HepG2 (cell line): ENCODE measurements at regions not wholly inside any gene's neighbourhood (a gene's known extent, or its start where the extent isn't known, plus 50 kb on each side); places are given as distances from the start of the nearest gene placed in this dataset.

Source experiments
- ATAC-seq: fragments of 200-7000 bp; cut with Tn5 transposase; 3 replicates; pipeline ENCODE4 v1.9.1; 2020; ENCODE audit warnings: mild to moderate bottlenecking, moderate library complexity
- BruUV-seq: library from RNA; stranded (reverse); fragments of 400-500 nt; replicated peaks from 2 replicates; lab custom pipeline; 2021; lab: Mats Ljungman, UMichigan
- CTCF ChIA-PET: fragments of 300-600 bp; formaldehyde crosslinking; extraction: SDS; loops from one replicate; lab custom pipeline; 2021; ENCODE audit warnings: low total read pairs, inconsistent platforms, low intra/inter-chr PET ratio; lab: Yijun Ruan, JAX
- POLR2A ChIA-PET: fragments of 350-600 bp; sonication (Branson Sonifier 250); formaldehyde crosslinking; loops from one replicate; lab custom pipeline; 2020; ENCODE audit warnings: antibody characterized with exemption, inconsistent platforms; lab: Yijun Ruan, JAX
- DNase-seq: peaks from one replicate; pipeline ENCODE4 v3.0.0-alpha.2; 2015; ENCODE audit warnings: low spot score
- FAIRE-seq: peaks from 3 replicates; lab custom pipeline; 2011; peaks lifted over from hg19 to GRCh38; lab: Jason Lieb, UNC
- H2AFZ ChIP-seq: one replicate; pipeline ENCODE4 v1.6.1; 2011; ENCODE audit warnings: low read length, inconsistent platforms
- H3K27ac ChIP-seq: fragments of 300-600 bp; 3 replicates; pipeline ENCODE4 v1.8.0; 2011; ENCODE audit warnings: mixed run types, mild to moderate bottlenecking, mixed read lengths, low read length, inconsistent platforms; ENCODE audit not compliant: insufficient read depth; ENCODE audit errors: extremely low read length
- H3K27me3 ChIP-seq, 2 experiments: fragments of 200-600 bp in 1 of 2; 2 replicates in 1 of 2; 3 replicates in 1 of 2; pipeline versions ENCODE4 v1.6.0 to v1.8.0; 2011; ENCODE audit warnings: low read length in 2 of 2, mild to moderate bottlenecking in 2 of 2, moderate library complexity in 2 of 2, inconsistent platforms in 1 of 2; ENCODE audit not compliant: insufficient read depth in 2 of 2, control insufficient read depth in 1 of 2
- H3K36me3 ChIP-seq, 2 experiments: fragments of 200-600 bp in 1 of 2; replicated peaks in 1 of 2; 2 replicates in 1 of 2; 3 replicates in 1 of 2; pipeline versions ENCODE4 v1.5.1 to v1.8.0; 2011; ENCODE audit warnings: low read length in 2 of 2, inconsistent platforms in 1 of 2; ENCODE audit not compliant: insufficient read depth in 2 of 2, control insufficient read depth in 1 of 2
- H3K4me1 ChIP-seq: 2 replicates; pipeline ENCODE4 v1.5.1; 2012; ENCODE audit warnings: low read length, inconsistent platforms; ENCODE audit not compliant: insufficient read depth
- H3K4me2 ChIP-seq: 2 replicates; pipeline ENCODE4 v1.6.0; 2011; ENCODE audit warnings: low read depth, low read length, inconsistent platforms
- H3K4me3 ChIP-seq, 3 experiments: fragments of 200-600 bp in 1 of 3; sonication (generic), shearing (Covaris generic) in 1 of 3; replicated peaks in 1 of 3; 2 replicates each; pipeline ENCODE4 v1.5.1; 2011 to 2016; ENCODE audit warnings: low read length in 3 of 3, inconsistent platforms in 2 of 3, low read depth in 2 of 3, mild to moderate bottlenecking in 2 of 3, control low read depth in 1 of 3, mixed read lengths in 1 of 3; ENCODE audit not compliant: insufficient read depth in 1 of 3
- H3K79me2 ChIP-seq: one replicate; pipeline ENCODE4 v1.6.1; 2011; ENCODE audit warnings: low read length, inconsistent platforms; ENCODE audit not compliant: insufficient read depth
- H3K9ac ChIP-seq: 2 replicates; pipeline ENCODE4 v1.6.0; 2011; ENCODE audit warnings: mild to moderate bottlenecking, low read depth, low read length, inconsistent platforms; ENCODE audit not compliant: insufficient read depth
- H3K9me3 ChIP-seq: 2 replicates; pipeline ENCODE4 v1.5.1; 2012; ENCODE audit warnings: mild to moderate bottlenecking, low read length
- H4K20me1 ChIP-seq: 2 replicates; pipeline ENCODE4 v1.6.0; 2011; ENCODE audit warnings: inconsistent platforms, mild to moderate bottlenecking, low read length, moderate library complexity; ENCODE audit not compliant: insufficient read depth
- ATF1 ChIP-seq: IDR thresholded peaks from 2 replicates; pipeline ENCODE4 v1.6.1; 2016; ENCODE audit warnings: mild to moderate bottlenecking, control low read depth
- CEBPG ChIP-seq: IDR thresholded peaks from 2 replicates; pipeline ENCODE4 v1.6.1; 2016
- HOXA5 ChIP-seq: sonication (generic); formaldehyde crosslinking; IDR thresholded peaks from 2 replicates; pipeline ENCODE4 v1.4.0; 2020; ENCODE audit warnings: missing genetic modification reagents
- PBX2 ChIP-seq: IDR thresholded peaks from 2 replicates; pipeline ENCODE4 v1.6.1; 2016; ENCODE audit warnings: control low read depth
- PPARG ChIP-seq: conservative IDR thresholded peaks from 2 replicates; pipeline ENCODE4 v1.6.1; 2016; ENCODE audit warnings: missing biosample characterization, missing genetic modification reagents
- ZNF12 ChIP-seq: sonication (generic); formaldehyde crosslinking; IDR thresholded peaks from 2 replicates; pipeline ENCODE4 v1.5.0; 2020; ENCODE audit warnings: missing genetic modification reagents
- ZNF451 ChIP-seq: sonication (generic); formaldehyde crosslinking; IDR thresholded peaks from 2 replicates; pipeline ENCODE4 v1.5.0; 2020; ENCODE audit warnings: mild to moderate bottlenecking, missing genetic modification reagents
- ZNF547 ChIP-seq: sonication (generic); formaldehyde crosslinking; IDR thresholded peaks from 2 replicates; pipeline ENCODE4 v1.5.1; 2020; ENCODE audit warnings: mild to moderate bottlenecking, missing genetic modification reagents
- ZNF703 ChIP-seq: sonication (generic); formaldehyde crosslinking; IDR thresholded peaks from 2 replicates; pipeline ENCODE4 v1.5.1; 2020; ENCODE audit warnings: missing genetic modification reagents, mild to moderate bottlenecking, moderate library complexity, borderline replicate concordance
- WGBS: methylation state at CpG from one replicate; pipeline ENCODE4 v1.1.6; 2017; ENCODE audit warnings: low lambda C conversion rate; 5-methylcytosine and 5-hydroxymethylcytosine counted together
- in situ Hi-C: cut with HindIII; loops from 2 replicates; pipeline ENCODE4 v1.10.0; 2017; ENCODE audit warnings: low pct_unique_long_range_greater_than_20kb; ENCODE audit not compliant: extremely low pct_ligation_motif_present
- intact Hi-C: fragments of 100-400 bp; cut with micrococcal nuclease; formaldehyde crosslinking; loops from one replicate; pipeline ENCODE4 v1.10.0; 2022; ENCODE audit not compliant: unreplicated experiment

GRCh38 chr18:2325308-2325849 is 245.9 kb downstream of the METTL4 start:
- no peaks in the 10 kb centered on the region for H3K79me2 ChIP-seq
- H3K9me3 ChIP-seq: no peaks in the 10 kb centered on the region
- no peaks in the 10 kb centered on the region for H3K36me3 ChIP-seq
- ATAC-seq (no peak), FAIRE-seq (no peak)
- CTCF ChIA-PET: no interaction called here
- BruUV-seq: no TSS peak
- H4K20me1 ChIP-seq: no peaks in the 10 kb centered on the region
- H2AFZ ChIP-seq: no peak overlapping the region
- H3K9ac ChIP-seq: no peak overlapping the region
- WGBS: 37% methylated on average over 4 of the region's 4 CpGs
- intact Hi-C loops: no loop called here
- no peaks in the 10 kb centered on the region for H3K4me1 ChIP-seq
- TF ChIP-seq ATF1: no peak
- TF ChIP-seq HOXA5 (CRISPR knock-in tag): no peak
- no peak for TF ChIP-seq ZNF703 (CRISPR knock-in tag)
- no peak for TF ChIP-seq CEBPG (CRISPR knock-in tag)
- no peak for TF ChIP-seq ZNF547
- TF ChIP-seq PPARG (CRISPR knock-in tag): no peak
- no peak for TF ChIP-seq PBX2 (CRISPR knock-in tag)
- TF ChIP-seq, all 625 proteins: peak for 0
- in situ Hi-C loops: loop anchor here (25.0 kb wide), 1 partner anchor 212 kb away; no protein-coding TSS in a partner anchor
- no peaks in the 10 kb centered on the region for H3K27me3 ChIP-seq
- no peak for DNase-seq
- H3K27ac ChIP-seq: no peak overlapping the region
- no peak overlapping the region for H3K4me3 ChIP-seq
- H3K4me2 ChIP-seq: no peak overlapping the region
- POLR2A ChIA-PET: no interaction called here

GRCh38 chr18:2325933-2326332 is 245.4 kb downstream of the METTL4 start:
- Histone ChIP-seq H3K9ac (no peak overlapping the region), H2AFZ (no peak overlapping the region), H3K4me3 (no peak overlapping the region)
- FAIRE-seq (no peak), ATAC-seq (no peak)
- CTCF ChIA-PET: no interaction called here
- TF ChIP-seq ZNF12 (CRISPR knock-in tag) (no peak), ZNF451 (CRISPR knock-in tag) (no peak)
- TF ChIP-seq, all 625 proteins: peak for 0
- Histone ChIP-seq H3K36me3 (no peaks in the 10 kb centered on the region), H3K79me2 (no peaks in the 10 kb centered on the region), H3K27ac (no peak overlapping the region), H3K4me2 (no peak overlapping the region), H3K4me1 (no peaks in the 10 kb centered on the region), H4K20me1 (no peaks in the 10 kb centered on the region), H3K9me3 (no peaks in the 10 kb centered on the region), H3K27me3 (no peaks in the 10 kb centered on the region)
- intact Hi-C loops (no loop called here), in situ Hi-C loops (loop anchor here (25.0 kb wide), 1 partner anchor 211 kb away; no protein-coding TSS in a partner anchor)
- DNase-seq: no peak
- POLR2A ChIA-PET: no interaction called here
- WGBS: 72% methylated on average over 1 of the region's 1 CpG
- no TSS peak for BruUV-seq
